Pancreas (tissue), 10 donors: ENCODE measurements at regions not wholly inside any gene's neighbourhood (a gene's known extent, or its start where the extent isn't known, plus 50 kb on each side); places are given as distances from the start of the nearest gene placed in this dataset.

Experiments used
- ATAC-seq, 4 donors: fragments of 200-7000 bp; cut with Tn5 transposase; one replicate each; pipeline versions ENCODE4 v1.8.0 to v1.9.1; 2020; ENCODE audit warnings: mild to moderate bottlenecking in 4 of 4, moderate library complexity in 4 of 4
- DNase-seq, 6 donors: peaks; one replicate each; pipeline ENCODE4 v3.0.0-alpha.2; 2020
- FAIRE-seq: peaks from 2 replicates; lab custom pipeline; 2012; peaks lifted over from hg19 to GRCh38; lab: Jason Lieb, UNC
- H3K27ac ChIP-seq, 4 donors: fragments of 200-600 bp; sonication (generic); 1 replicate in 3 of 4; 2 replicates in 1 of 4; pipeline versions ENCODE4 v1.5.0 to v1.8.0; 2020
- H3K27me3 ChIP-seq, 4 donors: fragments of 200-600 bp; one replicate each; pipeline ENCODE4 v1.8.0; 2021
- H3K36me3 ChIP-seq, 3 donors: fragments of 200-600 bp; sonication (generic) in 1 of 3; one replicate each; pipeline versions ENCODE4 v1.5.0 to v1.8.0; 2020 to 2021
- H3K4me1 ChIP-seq, 3 donors: fragments of 200-600 bp; one replicate each; pipeline ENCODE4 v1.8.0; 2021
- H3K4me3 ChIP-seq, 4 donors: fragments of 200-600 bp; sonication (generic) in 2 of 4; one replicate each; pipeline versions ENCODE4 v1.5.0 to v1.8.0; 2020 to 2021
- H3K9me3 ChIP-seq, 4 donors: fragments of 200-600 bp; one replicate each; pipeline ENCODE4 v1.8.0; 2021
- WGBS, 2 donors: extraction: QIAGEN DNeasy Blood & Tissue Kit; methylation state at CpG; one replicate each; pipeline ENCODE4 v1.1.7; 2013; 5-methylcytosine and 5-hydroxymethylcytosine counted together
- intact Hi-C, 3 donors: fragments of 100-400 bp; cut with DNase I; formaldehyde crosslinking; loops; one replicate each; pipeline versions ENCODE4 v1.11.1 to v1.14.2; 2022
- TF ChIP-seq, protein P1 (sequence below), 4 donors: fragments of 200-600 bp; sonication (generic) in 3 of 4; IDR thresholded peaks; one replicate each; pipeline versions ENCODE4 v1.5.0 to v1.8.0; 2021; ENCODE audit warnings: antibody characterized with exemption in 4 of 4
- donor health status: healthy with polysubstance abuse.
- donor health status: DM: no; HTN: no; CAD: no; lungs with moderate emphysema.
- donor health status: DM: no; HTN: no; CAD: no.
- donor health status: control.
- donor health status: control.
- donor health status: Bipolar disorder and iron deficiency.
- donor health status: DM: yes; HTN: yes; CAD: no.
- donor health status: DM: no; HTN: no; CAD: no.
- donor health status: DM: no; HTN: no; CAD: no.
- donor health status: DM: yes; HTN: yes; CAD: no.

DNA sequence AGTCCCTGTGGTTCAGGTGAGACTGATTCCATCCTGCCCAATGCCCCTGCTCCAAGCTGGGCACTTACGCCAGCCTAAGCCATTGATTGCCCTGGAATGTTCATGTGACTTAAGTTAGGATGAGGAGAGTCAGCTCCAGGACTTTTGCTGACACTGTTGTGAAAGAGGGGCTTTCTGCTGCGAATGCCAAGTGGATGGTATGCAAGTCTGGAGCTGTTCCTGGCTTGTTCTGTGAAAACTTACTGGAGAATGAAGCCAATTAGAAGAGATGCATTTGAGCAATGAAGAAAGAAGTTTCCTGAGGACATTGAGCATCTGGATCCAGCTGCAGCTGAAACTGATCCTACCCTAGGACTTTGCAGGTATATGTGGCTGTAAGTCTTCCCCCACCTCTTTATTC lies 61.2 kb upstream of the ZFR start:
- Histone ChIP-seq H3K27me3 (no peaks in the 10 kb centered on the region), H3K4me1 (no peaks in the 10 kb centered on the region), H3K9me3 (no peaks in the 10 kb centered on the region), H3K27ac (no peak overlapping the region), H3K36me3 (no peaks in the 10 kb centered on the region), H3K4me3 (no peak overlapping the region)
- FAIRE-seq (no peak), ATAC-seq (peak in 2 of 4 donors; percentile 15 to 37), DNase-seq (no peak)
- TF ChIP-seq, protein P1, sequence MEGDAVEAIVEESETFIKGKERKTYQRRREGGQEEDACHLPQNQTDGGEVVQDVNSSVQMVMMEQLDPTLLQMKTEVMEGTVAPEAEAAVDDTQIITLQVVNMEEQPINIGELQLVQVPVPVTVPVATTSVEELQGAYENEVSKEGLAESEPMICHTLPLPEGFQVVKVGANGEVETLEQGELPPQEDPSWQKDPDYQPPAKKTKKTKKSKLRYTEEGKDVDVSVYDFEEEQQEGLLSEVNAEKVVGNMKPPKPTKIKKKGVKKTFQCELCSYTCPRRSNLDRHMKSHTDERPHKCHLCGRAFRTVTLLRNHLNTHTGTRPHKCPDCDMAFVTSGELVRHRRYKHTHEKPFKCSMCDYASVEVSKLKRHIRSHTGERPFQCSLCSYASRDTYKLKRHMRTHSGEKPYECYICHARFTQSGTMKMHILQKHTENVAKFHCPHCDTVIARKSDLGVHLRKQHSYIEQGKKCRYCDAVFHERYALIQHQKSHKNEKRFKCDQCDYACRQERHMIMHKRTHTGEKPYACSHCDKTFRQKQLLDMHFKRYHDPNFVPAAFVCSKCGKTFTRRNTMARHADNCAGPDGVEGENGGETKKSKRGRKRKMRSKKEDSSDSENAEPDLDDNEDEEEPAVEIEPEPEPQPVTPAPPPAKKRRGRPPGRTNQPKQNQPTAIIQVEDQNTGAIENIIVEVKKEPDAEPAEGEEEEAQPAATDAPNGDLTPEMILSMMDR (IDR thresholded peaks at IDR 0.05): no peak
- intact Hi-C loops: no loop called here
- 45 to 59% methylated on average over 2 of the region's 2 CpGs for WGBS, 2 donors

DNA sequence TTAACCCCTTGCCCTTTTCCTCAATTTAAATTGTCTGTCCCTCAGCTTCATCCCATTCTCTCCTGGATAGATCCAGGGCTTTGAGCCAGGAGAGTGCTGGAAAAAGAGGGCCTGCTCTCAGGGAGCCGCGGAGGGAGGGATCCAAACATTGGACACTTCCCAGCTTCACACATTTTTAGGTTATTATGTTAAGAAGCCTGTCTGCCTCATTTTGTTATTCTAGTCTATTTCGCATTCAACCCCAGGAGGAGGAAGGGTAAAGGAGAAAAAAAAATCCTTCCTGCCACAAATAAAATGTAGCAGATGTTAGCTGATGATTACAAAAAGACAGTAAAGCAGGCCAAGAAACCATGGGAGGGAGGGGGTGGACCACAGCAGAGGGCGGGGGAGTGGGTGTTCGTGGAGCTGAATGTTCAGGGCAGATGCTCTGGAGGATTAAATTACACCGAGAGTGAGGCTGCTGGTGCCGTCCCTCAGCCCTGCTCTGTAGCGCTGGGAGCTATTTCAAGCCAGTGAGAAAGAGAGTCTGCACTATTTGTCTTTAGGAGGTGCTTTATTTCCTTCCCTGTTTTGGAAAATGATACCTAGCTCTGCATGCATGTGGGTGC lies 60.6 kb upstream of the ZFR start:
- WGBS, 2 donors: 38 to 43% methylated on average over 8 of the region's 8 CpGs
- no peak for FAIRE-seq

GRCh38 chr5:32504329-32504988 lies 59.9 kb upstream of the ZFR start:
- 57 to 63% methylated on average over 8 of the region's 8 CpGs for WGBS, 2 donors
- no peak for FAIRE-seq
- H3K36me3 ChIP-seq: no peaks in the 10 kb centered on the region

More for the DNA sequence above, 60.6 kb upstream of the ZFR start:
- TF ChIP-seq, protein P1 (IDR thresholded peaks at IDR 0.05): no peak
- Histone ChIP-seq H3K4me3 (no peak overlapping the region), H3K27ac (no peak overlapping the region), H3K36me3 (no peaks in the 10 kb centered on the region), H3K9me3 (no peaks in the 10 kb centered on the region), H3K27me3 (no peaks in the 10 kb centered on the region), H3K4me1 (no peaks in the 10 kb centered on the region)
- ATAC-seq (peak in 3 of 4 donors; percentile 58 to 73 (median 67)), DNase-seq (peak in 1 of 6 donors; percentile 4)
- intact Hi-C loops: no loop called here

DNA sequence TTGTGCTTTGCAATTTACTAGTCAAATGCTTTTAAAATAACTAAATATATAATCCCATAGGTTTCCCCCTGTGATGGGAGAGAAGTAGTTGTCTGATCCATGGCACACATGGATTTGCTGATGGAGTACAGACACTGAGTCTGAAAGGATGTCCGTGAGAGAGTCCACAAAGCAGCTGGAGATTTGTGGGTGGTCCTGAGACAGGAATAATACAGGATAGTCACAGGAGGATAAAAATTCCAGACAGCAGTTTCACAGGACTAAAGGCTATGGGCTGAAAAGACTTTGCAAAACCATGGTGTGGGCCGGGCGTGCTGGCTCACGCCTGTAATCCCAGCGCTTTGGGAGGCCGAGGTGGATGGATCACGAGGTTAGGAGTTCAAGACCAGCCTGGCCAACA lies 58.7 kb upstream of the ZFR start:
- H3K27me3 ChIP-seq: no peaks in the 10 kb centered on the region
- WGBS, 2 donors: 83 to 91% methylated on average over 7 of the region's 7 CpGs
- no peak for ATAC-seq
- no peak for DNase-seq
- no peaks in the 10 kb centered on the region for H3K4me1 ChIP-seq
- no peaks in the 10 kb centered on the region for H3K9me3 ChIP-seq
- no peak overlapping the region for H3K4me3 ChIP-seq
- no peak for FAIRE-seq
- intact Hi-C loops: no loop called here
- H3K36me3 ChIP-seq: no peaks in the 10 kb centered on the region
- TF ChIP-seq, protein P1 (IDR thresholded peaks at IDR 0.05): no peak
- no peak overlapping the region for H3K27ac ChIP-seq

More at GRCh38 chr5:32504329-32504988, 59.9 kb upstream of the ZFR start:
- DNase-seq: no peak
- no peak for ATAC-seq
- no peak overlapping the region for H3K4me3 ChIP-seq
- intact Hi-C loops: no loop called here
- no peaks in the 10 kb centered on the region for H3K9me3 ChIP-seq
- H3K4me1 ChIP-seq: no peaks in the 10 kb centered on the region
- H3K27me3 ChIP-seq: no peaks in the 10 kb centered on the region
- no peak overlapping the region for H3K27ac ChIP-seq
- TF ChIP-seq, protein P1 (IDR thresholded peaks at IDR 0.05): no peak
